ENCODE measurements at regions not wholly inside any gene's neighbourhood (a gene's known extent, or its start where the extent isn't known, plus 50 kb on each side); places are given as distances from the start of the nearest gene placed in this dataset.

DNA sequence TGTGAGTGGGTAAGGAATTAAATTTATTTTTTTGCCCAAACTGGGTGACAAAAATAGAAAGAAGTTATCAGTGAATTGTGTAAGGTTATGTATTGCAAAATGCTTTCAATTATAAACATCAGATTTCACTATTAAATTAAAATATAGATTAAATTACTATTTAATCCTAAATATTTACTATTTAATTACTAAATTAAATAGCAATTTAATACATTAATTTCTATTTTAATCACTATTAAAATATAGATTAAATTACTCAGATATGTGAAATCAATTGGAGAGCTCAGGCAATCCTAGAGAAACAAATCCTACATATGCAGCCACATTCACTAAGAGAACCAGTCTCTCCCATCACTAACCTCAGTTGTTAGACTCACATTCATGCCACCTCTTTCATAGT lies 2075.8 kb downstream of the MRPL39 start:
- Histone ChIP-seq H3K36me3 (ENCODE audit: control insufficient read depth in 2 of 2, insufficient read depth in 1 of 2, low read length in 2 of 2) (no peaks in the 10 kb centered on the region), H3K27ac (ENCODE audit: extremely low read depth, low read depth, low read length) (no peak overlapping the region), H3K4me3 (ENCODE audit: low read depth, low read length) (no peak overlapping the region), H3K4me1 (ENCODE audit: control insufficient read depth, insufficient read depth, low read length) (no peaks in the 10 kb centered on the region), H3K9me3 (ENCODE audit: control insufficient read depth, insufficient read depth, low read depth, low read length) (no peaks in the 10 kb centered on the region)
- ChIA-PET CTCF (no interaction called here), POLR2A (no interaction called here)
- no peak for TF ChIP-seq FEZF1 (tag by site-specific recombination; IDR thresholded peaks at IDR 0.05)
- TF ChIP-seq SP3 (tag by site-specific recombination; IDR thresholded peaks at IDR 0.05) = no peak
- no peak for TF ChIP-seq ZNF239 (tag by site-specific recombination; IDR thresholded peaks at IDR 0.05)
- TF ChIP-seq KLF7 (tag by site-specific recombination; IDR thresholded peaks at IDR 0.05; ENCODE audit: borderline replicate concordance) = no peak
- no peak for TF ChIP-seq ZFP37 (tag by site-specific recombination; IDR thresholded peaks at IDR 0.05)
- TF ChIP-seq ZXDB (tag by site-specific recombination; IDR thresholded peaks at IDR 0.05) = no peak
- no peak for TF ChIP-seq ZNF354C (tag by site-specific recombination; IDR thresholded peaks at IDR 0.05; ENCODE audit: borderline replicate concordance, low read depth)
- TF ChIP-seq ZNF561 (tag by site-specific recombination; IDR thresholded peaks at IDR 0.05; ENCODE audit: borderline replicate concordance) = no peak
- no peak for TF ChIP-seq ZNF747 (tag by site-specific recombination; IDR thresholded peaks at IDR 0.05)
- TF ChIP-seq, protein P1, sequence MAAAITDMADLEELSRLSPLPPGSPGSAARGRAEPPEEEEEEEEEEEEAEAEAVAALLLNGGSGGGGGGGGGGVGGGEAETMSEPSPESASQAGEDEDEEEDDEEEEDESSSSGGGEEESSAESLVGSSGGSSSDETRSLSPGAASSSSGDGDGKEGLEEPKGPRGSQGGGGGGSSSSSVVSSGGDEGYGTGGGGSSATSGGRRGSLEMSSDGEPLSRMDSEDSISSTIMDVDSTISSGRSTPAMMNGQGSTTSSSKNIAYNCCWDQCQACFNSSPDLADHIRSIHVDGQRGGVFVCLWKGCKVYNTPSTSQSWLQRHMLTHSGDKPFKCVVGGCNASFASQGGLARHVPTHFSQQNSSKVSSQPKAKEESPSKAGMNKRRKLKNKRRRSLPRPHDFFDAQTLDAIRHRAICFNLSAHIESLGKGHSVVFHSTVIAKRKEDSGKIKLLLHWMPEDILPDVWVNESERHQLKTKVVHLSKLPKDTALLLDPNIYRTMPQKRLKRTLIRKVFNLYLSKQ (tag by site-specific recombination; IDR thresholded peaks at IDR 0.05; ENCODE audit: borderline replicate concordance) = no peak
- TF ChIP-seq REPIN1 (tag by site-specific recombination; IDR thresholded peaks at IDR 0.05; ENCODE audit: low read depth) = no peak
- no peak for TF ChIP-seq ZNF404 (tag by site-specific recombination; IDR thresholded peaks at IDR 0.05)
- no peak for TF ChIP-seq ZEB2 (tag by site-specific recombination; IDR thresholded peaks at IDR 0.05)
- TF ChIP-seq ELK4 (IDR thresholded peaks at IDR 0.05; ENCODE audit: borderline replicate concordance, low read depth, low read length) = no peak

GRCh38 chr21:23524685-23525084 lies 2082.6 kb downstream of the MRPL39 start:
- Histone ChIP-seq H3K4me3 (ENCODE audit: low read depth, low read length) (no peak overlapping the region), H3K36me3 (ENCODE audit: control insufficient read depth in 2 of 2, insufficient read depth in 1 of 2, low read length in 2 of 2) (no peaks in the 10 kb centered on the region), H3K27ac (ENCODE audit: extremely low read depth, low read depth, low read length) (no peak overlapping the region), H3K9me3 (ENCODE audit: control insufficient read depth, insufficient read depth, low read depth, low read length) (no peaks in the 10 kb centered on the region), H3K4me1 (ENCODE audit: control insufficient read depth, insufficient read depth, low read length) (no peaks in the 10 kb centered on the region)
- ChIA-PET POLR2A (no interaction called here), CTCF (no interaction called here)
- no peak for TF ChIP-seq ZNF426 (tag by site-specific recombination; IDR thresholded peaks at IDR 0.05)
- TF ChIP-seq, protein P2, sequence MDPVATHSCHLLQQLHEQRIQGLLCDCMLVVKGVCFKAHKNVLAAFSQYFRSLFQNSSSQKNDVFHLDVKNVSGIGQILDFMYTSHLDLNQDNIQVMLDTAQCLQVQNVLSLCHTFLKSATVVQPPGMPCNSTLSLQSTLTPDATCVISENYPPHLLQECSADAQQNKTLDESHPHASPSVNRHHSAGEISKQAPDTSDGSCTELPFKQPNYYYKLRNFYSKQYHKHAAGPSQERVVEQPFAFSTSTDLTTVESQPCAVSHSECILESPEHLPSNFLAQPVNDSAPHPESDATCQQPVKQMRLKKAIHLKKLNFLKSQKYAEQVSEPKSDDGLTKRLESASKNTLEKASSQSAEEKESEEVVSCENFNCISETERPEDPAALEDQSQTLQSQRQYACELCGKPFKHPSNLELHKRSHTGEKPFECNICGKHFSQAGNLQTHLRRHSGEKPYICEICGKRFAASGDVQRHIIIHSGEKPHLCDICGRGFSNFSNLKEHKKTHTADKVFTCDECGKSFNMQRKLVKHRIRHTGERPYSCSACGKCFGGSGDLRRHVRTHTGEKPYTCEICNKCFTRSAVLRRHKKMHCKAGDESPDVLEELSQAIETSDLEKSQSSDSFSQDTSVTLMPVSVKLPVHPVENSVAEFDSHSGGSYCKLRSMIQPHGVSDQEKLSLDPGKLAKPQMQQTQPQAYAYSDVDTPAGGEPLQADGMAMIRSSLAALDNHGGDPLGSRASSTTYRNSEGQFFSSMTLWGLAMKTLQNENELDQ (tag by site-specific recombination; IDR thresholded peaks at IDR 0.05; ENCODE audit: low read depth) = no peak
- no peak for TF ChIP-seq ZXDB (tag by site-specific recombination; IDR thresholded peaks at IDR 0.05)
- no peak for TF ChIP-seq ZNF621 (tag by site-specific recombination; IDR thresholded peaks at IDR 0.05)
- TF ChIP-seq BCL11B (tag by site-specific recombination; IDR thresholded peaks at IDR 0.05; ENCODE audit: low read depth) = no peak
- no peak for TF ChIP-seq ZNF501 (tag by site-specific recombination; IDR thresholded peaks at IDR 0.05)
- no peak for TF ChIP-seq ZNF670 (tag by site-specific recombination; IDR thresholded peaks at IDR 0.05; ENCODE audit: low read depth)
- no peak for TF ChIP-seq MYNN (tag by site-specific recombination; IDR thresholded peaks at IDR 0.05; ENCODE audit: borderline replicate concordance)
- TF ChIP-seq ZNF701 (tag by site-specific recombination; IDR thresholded peaks at IDR 0.05) = no peak
- no peak for TF ChIP-seq EGR2 (tag by site-specific recombination; IDR thresholded peaks at IDR 0.05; ENCODE audit: low read depth)
- no peak for TF ChIP-seq ZNF624 (tag by site-specific recombination; IDR thresholded peaks at IDR 0.05)
- no peak for TF ChIP-seq KLF16 (tag by site-specific recombination; IDR thresholded peaks at IDR 0.05)
- TF ChIP-seq ZNF449 (tag by site-specific recombination; IDR thresholded peaks at IDR 0.05) = no peak
- TF ChIP-seq ZBTB10 (tag by site-specific recombination; IDR thresholded peaks at IDR 0.05) = no peak
- TF ChIP-seq SCRT1 (tag by site-specific recombination; IDR thresholded peaks at IDR 0.05; ENCODE audit: borderline replicate concordance) = no peak

Measured in HEK293 (cell line).